AG04450 (cell line): ENCODE measurements at regions not wholly inside any gene's neighbourhood (a gene's known extent, or its start where the extent isn't known, plus 50 kb on each side); places are given as distances from the start of the nearest gene placed in this dataset.

Source experiments
- CTCF ChIA-PET: fragments of 300-600, 350-600 bp; formaldehyde crosslinking; extraction: SDS; loops from one replicate; lab custom pipeline; 2022; ENCODE audit warnings: antibody characterized with exemption, inconsistent platforms; lab: Charles Lee
- POLR2A ChIA-PET: fragments of 350-600 bp; formaldehyde crosslinking; extraction: SDS; loops from one replicate; lab custom pipeline; 2021; ENCODE audit warnings: antibody characterized with exemption, inconsistent platforms; lab: Yijun Ruan, JAX
- DNase-seq: peaks from one replicate; pipeline ENCODE4 v3.0.0-alpha.2; 2011; ENCODE audit warnings: low read depth, low spot score
- H3K27ac ChIP-seq: one replicate; pipeline ENCODE4 v1.5.1; 2012; ENCODE audit warnings: low read depth, low read length, control low read depth
- H3K27me3 ChIP-seq: one replicate; pipeline ENCODE4 v1.6.0; 2012; ENCODE audit warnings: low read length; ENCODE audit not compliant: control insufficient read depth, insufficient read depth
- H3K4me3 ChIP-seq: 2 replicates; pipeline ENCODE4 v1.5.1; 2011; ENCODE audit warnings: mild to moderate bottlenecking, low read depth, low read length, control low read depth
- H3K9me3 ChIP-seq: 2 replicates; pipeline ENCODE4 v1.5.1; 2012; ENCODE audit warnings: low read length; ENCODE audit not compliant: control insufficient read depth, insufficient read depth
- TF ChIP-seq, protein P1 (sequence below): IDR thresholded peaks from 2 replicates; pipeline ENCODE4 v1.5.1; 2011; ENCODE audit warnings: low read depth, low read length, control low read depth, inconsistent platforms

DNA sequence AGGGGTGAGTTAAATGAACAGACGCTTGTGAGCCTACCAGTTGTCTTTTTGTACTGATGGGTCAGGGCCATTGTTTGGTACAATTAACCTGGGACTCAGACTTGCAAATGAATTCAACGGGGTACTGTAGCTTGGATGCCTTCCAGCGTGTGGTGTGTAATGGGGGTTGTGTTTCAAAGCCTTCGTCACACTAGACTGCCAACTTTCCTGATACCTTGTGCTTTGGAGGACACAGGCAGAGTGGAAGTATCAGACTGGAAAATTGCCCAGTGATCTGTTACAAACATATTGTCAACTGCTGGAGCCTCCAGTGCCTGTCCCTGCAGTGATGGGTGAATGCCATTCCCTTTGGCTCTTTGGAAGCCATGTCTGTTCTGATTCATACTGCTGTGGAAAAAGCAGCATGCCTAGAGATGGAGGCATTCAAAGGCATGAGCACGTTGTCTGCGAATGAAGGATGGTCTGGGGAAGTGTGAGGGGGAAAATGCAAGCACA is 384.5 kb downstream of the LMX1A start:
- DNase-seq, result no peak
- CTCF ChIA-PET, result no interaction called here
- no peaks in the 10 kb centered on the region for H3K27me3 ChIP-seq
- no peak overlapping the region for H3K4me3 ChIP-seq
- TF ChIP-seq, protein P1, sequence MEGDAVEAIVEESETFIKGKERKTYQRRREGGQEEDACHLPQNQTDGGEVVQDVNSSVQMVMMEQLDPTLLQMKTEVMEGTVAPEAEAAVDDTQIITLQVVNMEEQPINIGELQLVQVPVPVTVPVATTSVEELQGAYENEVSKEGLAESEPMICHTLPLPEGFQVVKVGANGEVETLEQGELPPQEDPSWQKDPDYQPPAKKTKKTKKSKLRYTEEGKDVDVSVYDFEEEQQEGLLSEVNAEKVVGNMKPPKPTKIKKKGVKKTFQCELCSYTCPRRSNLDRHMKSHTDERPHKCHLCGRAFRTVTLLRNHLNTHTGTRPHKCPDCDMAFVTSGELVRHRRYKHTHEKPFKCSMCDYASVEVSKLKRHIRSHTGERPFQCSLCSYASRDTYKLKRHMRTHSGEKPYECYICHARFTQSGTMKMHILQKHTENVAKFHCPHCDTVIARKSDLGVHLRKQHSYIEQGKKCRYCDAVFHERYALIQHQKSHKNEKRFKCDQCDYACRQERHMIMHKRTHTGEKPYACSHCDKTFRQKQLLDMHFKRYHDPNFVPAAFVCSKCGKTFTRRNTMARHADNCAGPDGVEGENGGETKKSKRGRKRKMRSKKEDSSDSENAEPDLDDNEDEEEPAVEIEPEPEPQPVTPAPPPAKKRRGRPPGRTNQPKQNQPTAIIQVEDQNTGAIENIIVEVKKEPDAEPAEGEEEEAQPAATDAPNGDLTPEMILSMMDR, result no peak
- H3K9me3 ChIP-seq, result no peaks in the 10 kb centered on the region
- H3K27ac ChIP-seq, result no peak overlapping the region
- POLR2A ChIA-PET, result no interaction called here

DNA sequence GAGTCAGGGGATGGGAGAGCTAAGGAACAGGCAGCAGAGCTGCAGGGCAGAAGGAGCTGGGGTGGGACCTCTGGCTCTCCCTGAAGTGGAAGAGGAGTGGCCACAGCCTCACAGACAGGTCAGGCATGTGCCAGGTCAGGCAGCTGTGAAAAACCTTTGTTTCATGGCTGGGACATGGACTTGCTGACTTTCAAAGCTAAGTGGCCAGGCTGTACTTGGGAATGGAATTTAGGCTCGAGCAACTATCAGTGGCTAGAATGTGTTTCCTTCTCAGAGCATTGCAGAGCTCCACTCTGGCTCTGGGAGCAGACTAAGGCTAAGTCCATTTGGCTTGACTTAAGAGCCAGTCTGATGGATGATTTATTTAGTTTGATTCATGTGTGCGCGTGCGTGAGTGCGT is 385.1 kb downstream of the LMX1A start:
- DNase-seq, result no peak
- no peaks in the 10 kb centered on the region for H3K27me3 ChIP-seq
- TF ChIP-seq, protein P1, result no peak
- no peaks in the 10 kb centered on the region for H3K9me3 ChIP-seq
- POLR2A ChIA-PET, result no interaction called here
- H3K27ac ChIP-seq, result no peak overlapping the region
- no peak overlapping the region for H3K4me3 ChIP-seq
- CTCF ChIA-PET, result no interaction called here

DNA sequence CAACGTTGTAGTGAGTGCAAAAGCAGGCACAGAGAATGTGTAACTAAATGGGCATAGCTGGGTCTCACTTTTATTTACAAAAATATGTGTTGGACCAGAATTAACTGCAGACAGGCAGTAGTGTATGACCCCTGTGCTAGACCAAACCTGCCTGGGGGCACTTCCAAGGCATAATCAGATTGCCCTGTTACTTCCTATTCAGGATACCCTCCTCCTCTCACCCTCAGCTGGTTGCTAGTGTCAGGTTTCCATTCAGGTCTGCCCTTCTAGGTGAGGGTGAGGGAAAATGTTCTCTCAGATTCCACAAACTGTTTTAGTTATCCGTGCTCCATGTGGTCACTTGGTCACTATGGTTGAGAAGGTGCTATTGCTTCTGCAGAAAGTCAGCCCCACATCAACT is 387.3 kb downstream of the LMX1A start:
- ChIA-PET CTCF (no interaction called here), POLR2A (no interaction called here)
- H3K27me3 ChIP-seq, result no peaks in the 10 kb centered on the region
- TF ChIP-seq, protein P1, result no peak
- H3K9me3 ChIP-seq, result no peaks in the 10 kb centered on the region
- no peak overlapping the region for H3K4me3 ChIP-seq
- no peak overlapping the region for H3K27ac ChIP-seq
- no peak for DNase-seq

DNA sequence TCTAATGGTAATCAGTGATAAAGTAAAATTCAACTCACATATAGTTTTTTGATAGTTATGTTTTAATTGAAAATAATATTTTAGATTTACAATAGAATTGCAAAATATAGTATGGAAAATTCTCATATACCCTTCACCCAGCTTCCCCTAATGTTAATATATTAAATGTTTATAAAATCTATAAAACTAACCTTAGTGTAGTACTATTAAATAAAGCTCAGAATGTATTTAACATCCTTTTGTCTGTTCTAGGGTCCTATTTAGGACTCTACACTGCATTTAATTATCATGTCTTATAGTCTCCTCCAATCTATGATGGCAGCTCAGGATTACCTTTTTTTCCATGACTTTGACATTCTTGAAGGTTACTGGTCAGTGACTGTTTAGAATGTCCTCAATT is 389.2 kb downstream of the LMX1A start:
- H3K4me3 ChIP-seq, result no peak overlapping the region
- POLR2A ChIA-PET, result no interaction called here
- no peaks in the 10 kb centered on the region for H3K9me3 ChIP-seq
- no peak for DNase-seq
- CTCF ChIA-PET, result no interaction called here
- TF ChIP-seq, protein P1, result no peak
- H3K27me3 ChIP-seq, result no peaks in the 10 kb centered on the region
- H3K27ac ChIP-seq, result no peak overlapping the region

DNA sequence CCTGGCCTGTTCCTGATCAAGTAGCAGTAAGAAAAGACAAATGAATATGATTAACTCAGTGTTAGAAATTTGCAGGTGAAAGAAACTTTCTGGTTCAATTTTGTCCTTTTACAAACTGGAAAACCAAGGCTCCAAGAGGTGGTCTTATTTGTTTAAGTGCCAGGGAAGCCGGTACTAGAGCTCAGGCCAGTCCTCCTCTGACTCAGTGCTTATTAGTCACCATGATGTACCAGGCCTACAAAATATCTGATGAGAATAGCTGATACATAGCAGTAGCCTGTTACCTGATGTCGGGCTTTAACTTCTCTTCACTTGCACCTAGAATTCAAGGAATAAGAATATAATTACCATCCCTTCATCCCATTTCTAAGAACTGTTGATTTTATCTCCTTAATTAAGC is 394.8 kb downstream of the LMX1A start:
- CTCF ChIA-PET, result no interaction called here
- Histone ChIP-seq H3K4me3 (no peak overlapping the region), H3K9me3 (no peaks in the 10 kb centered on the region), H3K27me3 (no peaks in the 10 kb centered on the region), H3K27ac (no peak overlapping the region)
- TF ChIP-seq, protein P1, result no peak
- POLR2A ChIA-PET, result no interaction called here
- DNase-seq, result no peak
